ENCODE measurements at regions not wholly inside any gene's neighbourhood (a gene's known extent, or its start where the extent isn't known, plus 50 kb on each side); places are given as distances from the start of the nearest gene placed in this dataset.

DNA sequence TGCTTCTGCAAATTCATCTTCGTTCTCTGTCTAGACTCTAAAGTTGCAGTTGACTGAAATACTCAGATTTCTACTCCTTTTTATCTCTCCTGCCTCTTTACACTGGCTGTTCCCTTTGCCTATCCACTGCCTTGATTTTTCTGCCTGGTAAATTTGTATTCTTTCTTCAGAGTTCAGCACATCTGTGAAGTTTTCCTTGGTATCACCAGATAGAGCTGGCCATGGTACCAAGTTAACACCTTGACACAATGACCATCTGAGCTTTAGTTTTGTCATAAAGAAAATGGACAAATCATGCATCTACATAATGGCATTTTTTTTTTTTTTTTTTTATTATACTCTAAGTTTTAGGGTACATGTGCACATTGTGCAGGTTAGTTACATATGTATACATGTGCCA, 143.0 kb downstream of the PPP1R3A start:
- Histone ChIP-seq H3K9ac (ENCODE audit: low read depth, low read length) (no peak overlapping the region), H3K36me3 (ENCODE audit: insufficient read depth, low read length) (no peaks in the 10 kb centered on the region), H3K27ac (ENCODE audit: low read depth, low read length) (no peak overlapping the region), H3K4me3 (ENCODE audit: low read length) (no peak overlapping the region), H3K9me3 (ENCODE audit: insufficient read depth, low read depth, low read length) (no peaks in the 10 kb centered on the region), H3K27me3 (ENCODE audit: insufficient read depth, low read length) (no peaks in the 10 kb centered on the region), H3K4me1 (ENCODE audit: insufficient read depth, low read length) (no peaks in the 10 kb centered on the region)
- WGBS: 89% methylated on average over 1 of the region's 1 CpG

DNA sequence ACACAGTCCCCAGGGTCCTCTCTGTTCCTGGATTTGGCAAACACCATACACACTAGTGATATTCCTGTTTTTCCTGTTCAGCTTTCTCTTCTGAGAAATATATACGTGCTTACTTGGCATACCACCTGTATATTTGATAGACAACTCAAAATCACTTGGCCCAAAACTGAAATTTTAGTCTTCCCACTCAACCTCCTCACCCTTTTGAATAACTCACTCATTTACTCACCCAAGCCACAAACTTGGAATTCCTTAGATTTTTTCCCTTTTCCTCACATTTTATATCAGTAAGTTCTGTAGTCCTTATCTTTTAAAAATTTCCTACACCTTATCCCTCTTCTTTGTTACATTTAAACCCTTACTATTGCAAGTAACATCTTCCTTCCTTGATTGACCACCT, 143.4 kb downstream of the PPP1R3A start:
- Histone ChIP-seq H3K4me3 (ENCODE audit: low read length) (no peak overlapping the region), H3K9ac (ENCODE audit: low read depth, low read length) (no peak overlapping the region), H3K9me3 (ENCODE audit: insufficient read depth, low read depth, low read length) (no peaks in the 10 kb centered on the region), H3K4me1 (ENCODE audit: insufficient read depth, low read length) (no peaks in the 10 kb centered on the region), H3K27me3 (ENCODE audit: insufficient read depth, low read length) (no peaks in the 10 kb centered on the region), H3K36me3 (ENCODE audit: insufficient read depth, low read length) (no peaks in the 10 kb centered on the region), H3K27ac (ENCODE audit: low read depth, low read length) (no peak overlapping the region)
- WGBS: 83% methylated on average over 1 of the region's 1 CpG

DNA sequence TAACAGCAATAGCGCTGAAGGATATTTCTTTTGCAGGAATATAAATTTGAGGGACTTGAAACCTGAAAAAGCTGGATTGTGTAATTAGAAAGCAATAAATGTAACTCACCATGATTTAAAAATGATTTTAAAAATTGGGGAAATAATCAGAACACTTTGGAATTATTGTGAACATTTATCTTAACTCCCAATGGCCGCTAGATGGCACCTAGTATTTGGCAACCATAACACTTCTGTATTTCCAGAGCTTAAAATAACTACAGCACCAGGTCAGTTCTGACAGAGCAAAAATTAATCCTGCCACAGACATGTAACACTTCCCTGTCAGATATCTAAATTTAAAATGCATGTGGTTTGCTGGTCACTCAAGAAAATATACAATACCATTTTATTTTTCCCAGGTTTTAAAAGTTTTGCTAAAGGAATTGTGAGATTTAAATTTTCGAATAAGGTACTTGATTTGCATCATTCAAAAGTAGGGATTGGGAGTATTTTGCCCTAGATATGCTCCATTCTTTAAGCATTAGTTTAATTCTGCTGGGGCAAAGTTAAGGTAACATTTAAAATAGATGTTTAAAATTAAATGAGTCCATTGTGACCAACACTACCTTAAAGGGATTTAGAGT, 144.5 kb downstream of the PPP1R3A start:
- Histone ChIP-seq H3K9ac (ENCODE audit: low read depth, low read length) (no peak overlapping the region), H3K36me3 (ENCODE audit: insufficient read depth, low read length) (no peaks in the 10 kb centered on the region), H3K4me1 (ENCODE audit: insufficient read depth, low read length) (no peaks in the 10 kb centered on the region), H3K27me3 (ENCODE audit: insufficient read depth, low read length) (no peaks in the 10 kb centered on the region), H3K4me3 (ENCODE audit: low read length) (no peak overlapping the region), H3K27ac (ENCODE audit: low read depth, low read length) (no peak overlapping the region), H3K9me3 (ENCODE audit: insufficient read depth, low read depth, low read length) (no peaks in the 10 kb centered on the region)
- WGBS: 46% methylated on average over 2 of the region's 3 CpGs

DNA sequence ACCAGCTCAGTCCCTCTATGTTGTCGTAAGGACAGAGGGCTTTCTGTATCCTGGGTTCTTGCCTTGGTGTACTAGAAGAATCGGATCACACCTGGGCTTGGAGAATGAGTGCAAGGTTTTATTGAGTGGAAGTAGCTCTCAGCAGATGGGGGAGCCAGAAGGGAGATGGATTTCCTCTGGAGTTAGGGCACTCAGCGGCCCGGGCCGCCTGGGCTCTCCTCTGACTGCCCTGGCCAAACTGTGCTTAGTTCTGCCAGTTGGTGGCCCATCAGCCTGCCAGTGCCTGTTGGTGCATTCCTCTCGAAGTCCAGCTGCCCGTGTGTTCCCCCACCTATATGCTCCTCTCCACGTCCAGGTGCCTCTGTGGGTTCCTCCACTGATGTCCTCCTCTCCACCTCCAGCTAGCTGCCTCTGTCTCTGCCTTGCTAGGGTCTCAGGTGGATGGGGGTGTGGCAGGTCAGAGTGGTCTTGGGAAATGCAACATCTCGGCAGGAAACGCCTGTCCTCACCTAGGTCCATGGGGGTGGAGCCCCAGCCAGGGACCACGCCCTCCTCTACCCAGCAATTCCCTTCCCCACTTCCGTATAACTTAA, 148.6 kb downstream of the PPP1R3A start:
- H3K36me3 ChIP-seq (ENCODE audit: insufficient read depth, low read length): no peaks in the 10 kb centered on the region
- H3K9me3 ChIP-seq (ENCODE audit: insufficient read depth, low read depth, low read length): no peaks in the 10 kb centered on the region
- H3K4me3 ChIP-seq (ENCODE audit: low read length): no peak overlapping the region
- no peaks in the 10 kb centered on the region for H3K4me1 ChIP-seq (ENCODE audit: insufficient read depth, low read length)
- H3K27me3 ChIP-seq (ENCODE audit: insufficient read depth, low read length): no peaks in the 10 kb centered on the region
- 88% methylated on average over 12 of the region's 12 CpGs for WGBS
- H3K9ac ChIP-seq (ENCODE audit: low read depth, low read length): no peak overlapping the region
- no peak overlapping the region for H3K27ac ChIP-seq (ENCODE audit: low read depth, low read length)

DNA sequence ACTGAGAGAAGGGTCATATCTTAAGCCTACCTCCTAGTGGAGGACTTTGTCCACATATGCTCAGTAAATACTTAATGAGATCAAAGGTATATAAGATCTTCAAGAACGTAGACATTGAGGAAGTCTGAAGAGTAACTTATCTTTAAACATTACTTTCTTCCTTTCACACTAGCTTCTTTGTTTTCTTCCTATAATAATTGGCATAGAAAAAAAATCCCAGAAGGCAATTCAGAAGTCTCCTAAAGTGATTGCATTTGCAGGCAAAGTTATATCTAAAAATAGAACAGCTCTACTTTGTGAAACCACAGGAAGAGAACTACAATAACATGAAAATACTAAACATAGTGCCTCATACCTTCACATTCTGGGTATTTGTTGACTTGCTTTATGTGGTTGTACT, 150.4 kb downstream of the PPP1R3A start:
- Histone ChIP-seq H3K4me3 (ENCODE audit: low read length) (no peak overlapping the region), H3K9me3 (ENCODE audit: insufficient read depth, low read depth, low read length) (no peaks in the 10 kb centered on the region), H3K27ac (ENCODE audit: low read depth, low read length) (no peak overlapping the region), H3K4me1 (ENCODE audit: insufficient read depth, low read length) (no peaks in the 10 kb centered on the region), H3K27me3 (ENCODE audit: insufficient read depth, low read length) (no peaks in the 10 kb centered on the region), H3K36me3 (ENCODE audit: insufficient read depth, low read length) (no peaks in the 10 kb centered on the region), H3K9ac (ENCODE audit: low read depth, low read length) (no peak overlapping the region)
- WGBS: no CpG with 5 or more reads among the region's 1 CpG

DNA sequence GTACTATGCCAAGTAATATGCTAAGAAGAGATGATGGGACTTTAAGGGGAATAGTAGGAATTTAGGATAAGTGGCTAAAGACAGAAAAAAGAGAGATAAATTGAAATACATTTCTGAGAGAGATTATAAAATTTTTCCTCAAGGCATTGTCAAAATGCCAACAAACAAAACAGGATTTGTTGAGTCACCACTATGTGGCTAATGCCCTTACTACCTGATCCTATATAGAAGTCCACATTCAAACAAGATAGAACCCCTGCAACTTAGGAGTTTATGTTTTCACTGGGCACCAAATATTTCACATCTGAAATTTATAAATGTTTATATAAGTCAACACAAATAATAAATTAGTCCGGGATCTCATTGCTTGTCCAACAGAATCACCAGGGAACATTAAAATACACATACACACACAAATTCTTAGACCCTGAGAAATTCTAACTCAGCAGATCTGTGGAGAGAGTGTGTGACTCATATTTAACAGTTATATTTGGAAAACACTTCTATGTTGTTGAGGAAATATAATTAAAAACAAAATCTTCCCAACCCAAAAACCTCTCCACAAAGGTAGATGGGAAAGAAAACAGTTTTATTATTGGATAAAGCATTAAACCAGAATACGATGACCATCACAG, 154.3 kb downstream of the PPP1R3A start:
- H3K4me1 ChIP-seq (ENCODE audit: insufficient read depth, low read length): no peaks in the 10 kb centered on the region
- H3K36me3 ChIP-seq (ENCODE audit: insufficient read depth, low read length): no peaks in the 10 kb centered on the region
- H3K27me3 ChIP-seq (ENCODE audit: insufficient read depth, low read length): no peaks in the 10 kb centered on the region
- no peaks in the 10 kb centered on the region for H3K9me3 ChIP-seq (ENCODE audit: insufficient read depth, low read depth, low read length)
- no peak overlapping the region for H3K27ac ChIP-seq (ENCODE audit: low read depth, low read length)
- 100% methylated on average over 2 of the region's 2 CpGs for WGBS
- H3K4me3 ChIP-seq (ENCODE audit: low read length): no peak overlapping the region
- H3K9ac ChIP-seq (ENCODE audit: low read depth, low read length): no peak overlapping the region

DNA sequence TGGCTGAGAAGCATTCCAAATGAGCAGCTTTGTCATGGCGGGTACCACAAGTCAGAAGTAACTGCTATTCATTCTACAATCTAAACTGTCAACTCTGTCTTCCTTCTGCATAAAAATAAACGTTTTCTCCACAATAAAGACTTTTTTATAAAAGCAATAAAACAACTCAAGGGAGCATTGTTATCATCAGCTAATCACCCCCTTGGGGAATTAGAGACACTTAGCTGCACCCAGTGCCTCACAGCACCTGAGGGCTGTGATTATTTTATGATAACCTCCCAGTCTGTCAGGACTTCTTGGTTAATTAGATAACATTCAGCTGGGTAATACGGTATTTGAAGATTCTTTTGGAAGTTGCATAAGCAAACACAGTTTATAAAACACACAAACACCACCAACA, 155.6 kb downstream of the PPP1R3A start:
- no peaks in the 10 kb centered on the region for H3K36me3 ChIP-seq (ENCODE audit: insufficient read depth, low read length)
- no peak overlapping the region for H3K4me3 ChIP-seq (ENCODE audit: low read length)
- no peak overlapping the region for H3K9ac ChIP-seq (ENCODE audit: low read depth, low read length)
- no peaks in the 10 kb centered on the region for H3K27me3 ChIP-seq (ENCODE audit: insufficient read depth, low read length)
- no peak overlapping the region for H3K27ac ChIP-seq (ENCODE audit: low read depth, low read length)
- H3K4me1 ChIP-seq (ENCODE audit: insufficient read depth, low read length): no peaks in the 10 kb centered on the region
- no peaks in the 10 kb centered on the region for H3K9me3 ChIP-seq (ENCODE audit: insufficient read depth, low read depth, low read length)
- WGBS: 60% methylated on average over 2 of the region's 3 CpGs

DNA sequence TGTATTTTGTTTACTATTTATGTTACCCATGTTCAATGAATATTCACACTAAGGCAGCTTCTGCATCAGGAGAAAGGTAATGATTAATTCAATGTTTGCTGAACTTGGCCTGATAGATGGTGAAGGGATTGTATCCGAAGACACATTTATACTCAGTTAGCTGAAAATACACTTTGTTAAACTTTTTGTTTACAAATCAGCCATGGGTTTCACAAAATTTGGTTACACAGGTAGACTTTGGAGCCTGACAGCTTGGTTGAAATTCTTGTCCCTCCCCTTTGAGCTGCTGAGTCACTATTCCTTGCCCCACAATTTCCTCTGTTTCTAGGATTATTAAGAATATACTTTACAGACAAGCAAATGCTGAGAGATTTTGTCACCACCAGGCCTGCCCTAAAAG, 162.6 kb downstream of the PPP1R3A start:
- Histone ChIP-seq H3K4me1 (ENCODE audit: insufficient read depth, low read length) (no peaks in the 10 kb centered on the region), H3K27ac (ENCODE audit: low read depth, low read length) (no peak overlapping the region), H3K9me3 (ENCODE audit: insufficient read depth, low read depth, low read length) (no peaks in the 10 kb centered on the region), H3K4me3 (ENCODE audit: low read length) (no peak overlapping the region), H3K36me3 (ENCODE audit: insufficient read depth, low read length) (no peaks in the 10 kb centered on the region), H3K9ac (ENCODE audit: low read depth, low read length) (no peak overlapping the region), H3K27me3 (ENCODE audit: insufficient read depth, low read length) (no peaks in the 10 kb centered on the region)
- WGBS: 100% methylated on average over 1 of the region's 1 CpG

DNA sequence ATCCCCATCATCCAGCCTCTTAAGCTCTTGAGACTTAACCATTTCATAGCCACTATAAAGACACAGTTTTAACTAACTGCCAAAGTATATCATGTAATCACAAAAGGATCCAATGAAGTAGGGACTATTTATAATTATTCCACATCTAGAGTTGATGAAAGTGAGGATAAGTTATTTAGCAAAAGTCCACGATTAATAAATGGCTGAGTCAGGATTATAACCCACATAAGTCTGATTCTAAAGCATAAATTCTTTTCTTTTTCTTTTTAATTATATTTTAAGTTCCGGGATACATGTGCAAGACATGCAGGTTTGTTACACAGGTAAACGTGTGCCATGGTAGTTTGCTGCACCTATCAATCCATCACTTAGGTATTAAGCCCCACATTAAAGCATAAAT, 166.1 kb downstream of the PPP1R3A start:
- no peaks in the 10 kb centered on the region for H3K27me3 ChIP-seq (ENCODE audit: insufficient read depth, low read length)
- no peak overlapping the region for H3K4me3 ChIP-seq (ENCODE audit: low read length)
- H3K4me1 ChIP-seq (ENCODE audit: insufficient read depth, low read length): no peaks in the 10 kb centered on the region
- no peak overlapping the region for H3K9ac ChIP-seq (ENCODE audit: low read depth, low read length)
- no peaks in the 10 kb centered on the region for H3K36me3 ChIP-seq (ENCODE audit: insufficient read depth, low read length)
- WGBS: 95% methylated on average over 2 of the region's 3 CpGs
- no peaks in the 10 kb centered on the region for H3K9me3 ChIP-seq (ENCODE audit: insufficient read depth, low read depth, low read length)
- no peak overlapping the region for H3K27ac ChIP-seq (ENCODE audit: low read depth, low read length)

DNA sequence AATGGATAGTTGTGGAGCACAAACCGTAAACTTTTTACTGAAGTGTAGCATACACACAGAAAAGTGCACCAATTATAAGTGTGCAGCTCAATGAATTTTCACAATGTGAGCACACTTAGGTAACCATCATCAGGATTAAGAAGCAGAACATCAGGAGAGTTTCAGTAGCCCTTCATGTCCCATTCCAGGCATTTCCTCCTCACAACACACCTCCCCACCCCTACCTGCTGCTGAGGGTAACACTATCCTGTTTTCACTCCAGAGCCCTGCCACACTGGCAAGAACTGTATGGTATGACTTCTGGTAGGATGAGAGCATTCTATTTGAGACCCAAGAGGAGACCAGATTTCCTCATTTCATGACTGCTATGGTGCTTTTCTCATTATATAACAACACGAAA, 166.5 kb downstream of the PPP1R3A start:
- H3K36me3 ChIP-seq (ENCODE audit: insufficient read depth, low read length): no peaks in the 10 kb centered on the region
- H3K4me1 ChIP-seq (ENCODE audit: insufficient read depth, low read length): no peaks in the 10 kb centered on the region
- H3K27me3 ChIP-seq (ENCODE audit: insufficient read depth, low read length): no peaks in the 10 kb centered on the region
- H3K9ac ChIP-seq (ENCODE audit: low read depth, low read length): no peak overlapping the region
- no peak overlapping the region for H3K4me3 ChIP-seq (ENCODE audit: low read length)
- 72% methylated on average over 2 of the region's 2 CpGs for WGBS
- H3K9me3 ChIP-seq (ENCODE audit: insufficient read depth, low read depth, low read length): no peaks in the 10 kb centered on the region
- H3K27ac ChIP-seq (ENCODE audit: low read depth, low read length): no peak overlapping the region

DNA sequence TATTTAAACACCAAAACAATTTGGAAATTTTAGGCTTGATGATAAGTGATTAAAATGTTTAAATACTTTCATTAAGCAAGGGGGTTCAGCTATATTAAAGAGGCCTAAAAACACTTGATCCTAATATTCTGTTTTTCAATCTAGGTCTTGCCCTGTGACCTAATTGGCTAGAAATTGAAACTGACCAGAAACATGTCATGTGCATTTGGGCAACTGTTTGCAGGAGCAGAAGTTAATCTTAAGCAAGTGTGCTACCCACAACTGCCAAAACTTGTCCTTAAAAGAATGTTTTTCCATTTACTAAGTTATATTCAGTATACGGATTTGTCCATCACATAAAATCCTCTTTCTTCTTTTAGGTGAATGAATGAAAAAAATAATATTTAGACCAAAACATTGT, 167.3 kb downstream of the PPP1R3A start:
- Histone ChIP-seq H3K27ac (ENCODE audit: low read depth, low read length) (no peak overlapping the region), H3K27me3 (ENCODE audit: insufficient read depth, low read length) (no peaks in the 10 kb centered on the region), H3K4me3 (ENCODE audit: low read length) (no peak overlapping the region), H3K36me3 (ENCODE audit: insufficient read depth, low read length) (no peaks in the 10 kb centered on the region), H3K9ac (ENCODE audit: low read depth, low read length) (no peak overlapping the region), H3K9me3 (ENCODE audit: insufficient read depth, low read depth, low read length) (no peaks in the 10 kb centered on the region), H3K4me1 (ENCODE audit: insufficient read depth, low read length) (no peaks in the 10 kb centered on the region)
- no CpG with 5 or more reads among the region's 1 CpG for WGBS
